Adrenal gland (tissue), 9 donors: ENCODE measurements at regions not wholly inside any gene's neighbourhood (a gene's known extent, or its start where the extent isn't known, plus 50 kb on each side); places are given as distances from the start of the nearest gene placed in this dataset.

Experiments
- DNase-seq, 7 donors: peaks; one replicate each; pipeline ENCODE4 v3.0.0-alpha.2; 2019 to 2020
- H3K27ac ChIP-seq, 5 donors: fragments of 200-600 bp; sonication (generic) in 4 of 5; 1 replicate in 3 of 5; 2 replicates in 2 of 5; pipeline versions ENCODE4 v1.5.1 to v1.8.0; 2016 to 2020; ENCODE audit warnings: mild to moderate bottlenecking in 1 of 5
- H3K27me3 ChIP-seq: fragments of 200-600 bp; 2 replicates; pipeline ENCODE4 v1.8.0; 2021
- H3K36me3 ChIP-seq, 2 donors: fragments of 200-600 bp; replicated peaks in 1 of 2; 1 replicate in 1 of 2; 2 replicates in 1 of 2; pipeline versions ENCODE4 v1.5.1 to v1.8.0; 2018 to 2022
- H3K4me1 ChIP-seq, 2 donors: fragments of 200-600 bp; replicated peaks in 1 of 2; 1 replicate in 1 of 2; 2 replicates in 1 of 2; pipeline versions ENCODE4 v1.5.1 to v1.8.0; 2018 to 2021
- H3K4me3 ChIP-seq, 4 donors: fragments of 200-600 bp; sonication (generic) in 3 of 4; one replicate each; pipeline ENCODE4 v1.5.1; 2016 to 2018
- H3K9me3 ChIP-seq, 3 donors: fragments of 200-600 bp; sonication (generic) in 1 of 3; replicated peaks in 1 of 3; 1 replicate in 2 of 3; 2 replicates in 1 of 3; pipeline versions ENCODE4 v1.5.1 to v1.8.0; 2016 to 2021
- POLR2A ChIP-seq, 2 donors: fragments of 450-650 bp; IDR thresholded peaks; one replicate each; pipeline ENCODE4 v1.6.1; 2017; ENCODE audit warnings: antibody characterized with exemption in 2 of 2, mild to moderate bottlenecking in 2 of 2, moderate library complexity in 1 of 2
- WGBS, 4 donors: extraction: QIAGEN DNeasy Blood & Tissue Kit in 2 of 4; methylation state at CpG; one replicate each; pipeline versions ENCODE4 v1.1.5 to v1.1.7; 2013 to 2017; 5-methylcytosine and 5-hydroxymethylcytosine counted together
- intact Hi-C, 2 donors: fragments of 100-400 bp; cut with DNase I; formaldehyde crosslinking; loops; one replicate each; pipeline versions ENCODE4 v1.14.1 to v1.15.0; 2022 to 2023
- TF ChIP-seq, protein P1 (sequence below), 6 experiments: fragments of 450-650 bp in 4 of 6; fragments of 200-600 bp in 2 of 6; sonication (generic) in 1 of 6; IDR thresholded peaks; 1 replicate in 5 of 6; 2 replicates in 1 of 6; pipeline versions ENCODE4 v1.5.1 to v1.8.0; 2016 to 2021; ENCODE audit warnings: antibody characterized with exemption in 6 of 6, mild to moderate bottlenecking in 2 of 6, moderate library complexity in 1 of 6
- donor health status: healthy with polysubstance abuse.
- donor health status: Bipolar disorder and iron deficiency.
- donor health status: DM: yes; HTN: yes; CAD: no.
- donor health status: DM: no; HTN: no; CAD: no.
- donor health status: DM: no; HTN: no; CAD: no.

DNA sequence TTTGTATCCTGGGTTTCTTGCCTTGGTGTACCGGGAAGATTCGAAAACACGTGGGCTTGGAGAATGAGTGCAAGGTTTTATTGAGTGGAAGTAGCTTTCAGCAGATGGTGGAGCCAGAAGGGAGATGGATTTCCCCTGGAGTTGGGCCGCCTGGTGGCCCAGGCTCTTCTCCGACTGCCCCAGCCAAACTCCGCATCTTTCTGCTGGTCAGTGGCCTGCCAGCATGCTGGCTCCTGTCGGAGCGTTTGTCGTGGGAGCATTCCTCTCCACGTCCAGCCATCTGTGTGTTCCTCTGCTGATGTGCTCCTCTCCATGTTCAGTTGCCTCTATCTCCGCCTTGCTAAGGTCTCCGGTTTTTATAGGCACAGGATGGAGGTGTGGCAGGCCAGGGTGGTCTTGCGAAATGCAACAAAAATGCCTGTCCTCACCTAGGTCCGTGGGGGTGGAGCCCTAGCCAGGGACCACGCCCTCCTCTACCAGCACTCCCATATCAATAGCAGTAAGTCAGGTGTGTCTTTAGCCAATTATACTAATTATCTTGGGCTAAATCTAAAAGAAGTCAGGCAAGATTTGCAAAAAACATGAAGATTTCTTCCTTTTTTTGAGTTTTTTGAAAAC, 745.8 kb upstream of the AMOT start:
- Histone ChIP-seq H3K27ac (no peak overlapping the region), H3K4me1 (no peaks in the 10 kb centered on the region), H3K4me3 (no peak overlapping the region), H3K9me3 (no peaks in the 10 kb centered on the region), H3K27me3 (peaks cover 4% of the 10 kb centered on the region), H3K36me3 (no peaks in the 10 kb centered on the region)
- no peak for TF ChIP-seq POLR2A (IDR thresholded peaks at IDR 0.05)
- TF ChIP-seq, protein P1, sequence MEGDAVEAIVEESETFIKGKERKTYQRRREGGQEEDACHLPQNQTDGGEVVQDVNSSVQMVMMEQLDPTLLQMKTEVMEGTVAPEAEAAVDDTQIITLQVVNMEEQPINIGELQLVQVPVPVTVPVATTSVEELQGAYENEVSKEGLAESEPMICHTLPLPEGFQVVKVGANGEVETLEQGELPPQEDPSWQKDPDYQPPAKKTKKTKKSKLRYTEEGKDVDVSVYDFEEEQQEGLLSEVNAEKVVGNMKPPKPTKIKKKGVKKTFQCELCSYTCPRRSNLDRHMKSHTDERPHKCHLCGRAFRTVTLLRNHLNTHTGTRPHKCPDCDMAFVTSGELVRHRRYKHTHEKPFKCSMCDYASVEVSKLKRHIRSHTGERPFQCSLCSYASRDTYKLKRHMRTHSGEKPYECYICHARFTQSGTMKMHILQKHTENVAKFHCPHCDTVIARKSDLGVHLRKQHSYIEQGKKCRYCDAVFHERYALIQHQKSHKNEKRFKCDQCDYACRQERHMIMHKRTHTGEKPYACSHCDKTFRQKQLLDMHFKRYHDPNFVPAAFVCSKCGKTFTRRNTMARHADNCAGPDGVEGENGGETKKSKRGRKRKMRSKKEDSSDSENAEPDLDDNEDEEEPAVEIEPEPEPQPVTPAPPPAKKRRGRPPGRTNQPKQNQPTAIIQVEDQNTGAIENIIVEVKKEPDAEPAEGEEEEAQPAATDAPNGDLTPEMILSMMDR (IDR thresholded peaks at IDR 0.05): no peak
- intact Hi-C loops: no loop called here
- no peak for DNase-seq
- 82 to 98% (median 87%) methylated on average over 15 of the region's 15 CpGs for WGBS, 4 donors

DNA sequence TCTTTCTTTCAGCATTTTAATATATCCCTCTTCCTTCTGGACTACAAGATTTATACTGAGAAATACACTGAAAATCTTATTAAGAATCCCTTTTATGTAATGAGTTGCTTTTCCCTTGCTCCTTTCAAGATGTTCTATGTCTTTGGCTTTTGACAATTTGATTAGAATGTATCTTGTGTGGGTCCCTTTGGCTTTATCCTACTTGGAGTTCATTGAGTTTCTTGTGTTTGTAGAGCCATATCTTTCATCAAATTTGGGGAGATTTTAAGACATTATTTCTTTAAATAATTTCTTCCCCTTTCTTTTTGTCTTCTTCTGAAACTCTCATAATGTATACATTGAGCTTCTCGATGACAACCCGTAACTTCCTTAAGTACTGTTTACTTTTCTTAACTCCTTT, 739.9 kb upstream of the AMOT start:
- Histone ChIP-seq H3K27ac (no peak overlapping the region), H3K36me3 (no peaks in the 10 kb centered on the region), H3K9me3 (peaks cover 0 to 6% (median 0%) of the 10 kb centered on the region in 3 donors), H3K4me3 (no peak overlapping the region), H3K27me3 (no peaks in the 10 kb centered on the region), H3K4me1 (no peaks in the 10 kb centered on the region)
- DNase-seq: no peak
- intact Hi-C loops: no loop called here
- TF ChIP-seq, protein P1 (IDR thresholded peaks at IDR 0.05): no peak
- TF ChIP-seq POLR2A (IDR thresholded peaks at IDR 0.05): no peak
- 88 to 100% (median 91%) methylated on average over 2 of the region's 2 CpGs for WGBS, 4 donors

DNA sequence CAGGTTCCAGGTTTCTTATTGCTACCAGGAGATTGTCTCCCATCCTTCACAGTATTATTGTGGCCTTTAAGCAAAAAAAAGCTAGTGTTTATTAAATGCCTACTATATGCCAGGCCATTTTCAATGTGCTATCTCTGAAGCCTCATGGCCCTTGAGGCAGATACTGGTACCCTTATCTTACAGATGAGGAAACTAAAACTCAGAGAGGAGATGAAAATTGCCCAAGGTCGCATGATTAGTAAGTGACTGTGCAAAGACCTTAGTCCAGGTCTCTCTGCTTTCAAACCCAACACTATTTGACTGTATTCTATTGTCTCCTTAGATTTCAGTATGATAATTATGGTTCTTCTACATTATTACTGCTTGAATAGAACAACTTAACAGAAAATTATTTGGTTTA, 717.9 kb upstream of the AMOT start:
- Histone ChIP-seq H3K9me3 (no peaks in the 10 kb centered on the region), H3K4me1 (no peaks in the 10 kb centered on the region), H3K27me3 (peaks cover 9% of the 10 kb centered on the region), H3K27ac (no peak overlapping the region), H3K4me3 (no peak overlapping the region), H3K36me3 (no peaks in the 10 kb centered on the region)
- no peak for DNase-seq
- 63 to 89% (median 71%) methylated on average over 1 of the region's 1 CpG for WGBS, 4 donors
- TF ChIP-seq, protein P1 (IDR thresholded peaks at IDR 0.05): no peak
- TF ChIP-seq POLR2A (IDR thresholded peaks at IDR 0.05): no peak
- intact Hi-C loops: no loop called here

DNA sequence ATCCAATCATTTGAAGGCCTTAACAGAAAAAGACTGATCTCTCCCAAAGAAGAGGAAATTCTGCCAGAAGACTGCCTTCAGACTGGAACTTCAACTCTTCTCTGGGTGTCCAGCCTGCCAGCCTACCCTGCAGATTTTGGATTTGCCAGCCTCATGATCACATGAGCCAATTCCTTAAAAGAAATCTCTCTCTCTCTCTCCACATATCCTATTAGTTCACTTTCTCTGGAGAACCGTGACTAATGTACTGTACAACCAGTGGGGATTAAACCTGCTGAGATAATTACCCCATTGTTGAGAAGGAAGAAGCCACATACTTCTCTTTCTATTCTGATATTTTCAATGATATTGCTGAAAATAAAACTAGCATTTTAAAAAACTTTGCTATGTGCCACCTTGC, 711.3 kb upstream of the AMOT start:
- Histone ChIP-seq H3K4me3 (no peak overlapping the region), H3K4me1 (no peaks in the 10 kb centered on the region), H3K27me3 (peaks cover 14% of the 10 kb centered on the region), H3K27ac (no peak overlapping the region), H3K36me3 (no peaks in the 10 kb centered on the region), H3K9me3 (no peaks in the 10 kb centered on the region)
- intact Hi-C loops: no loop called here
- no peak for DNase-seq
- TF ChIP-seq, protein P1 (IDR thresholded peaks at IDR 0.05): no peak
- no peak for TF ChIP-seq POLR2A (IDR thresholded peaks at IDR 0.05)
- 64 to 94% (median 79%) methylated on average over 1 of the region's 1 CpG for WGBS, 4 donors
